Upper lobe of left lung (tissue), 6 donors: ENCODE measurements at regions not wholly inside any gene's neighbourhood (a gene's known extent, or its start where the extent isn't known, plus 50 kb on each side); places are given as distances from the start of the nearest gene placed in this dataset.
"Not testable (repeated sequence)": the region's sequence is repeated elsewhere in the genome, so short reads cannot be mapped to it uniquely, and the experiment has no call there.

Source experiments
- ATAC-seq, 2 donors: fragments of 200-7000 bp; cut with Tn5 transposase; one replicate each; pipeline ENCODE4 v1.9.1; 2022; ENCODE audit warnings: mild to moderate bottlenecking in 2 of 2, moderate library complexity in 2 of 2; ENCODE audit not compliant: low FRiP score in 2 of 2
- DNase-seq, 2 donors: peaks; one replicate each; pipeline ENCODE4 v3.0.0-alpha.2; 2019 to 2020
- H3K27ac ChIP-seq, 4 donors: fragments of 200-600 bp; sonication (generic); one replicate each; pipeline ENCODE4 v1.5.1; 2016 to 2019
- H3K27me3 ChIP-seq, 4 donors: fragments of 200-600 bp; sonication (generic); one replicate each; pipeline ENCODE4 v1.5.1; 2017 to 2019
- H3K36me3 ChIP-seq, 4 donors: fragments of 200-600 bp; sonication (generic); one replicate each; pipeline ENCODE4 v1.5.1; 2016 to 2019
- H3K4me1 ChIP-seq, 4 donors: fragments of 200-600 bp; sonication (generic); one replicate each; pipeline ENCODE4 v1.5.1; 2018 to 2019
- H3K4me3 ChIP-seq, 4 donors: fragments of 200-600 bp; sonication (generic); one replicate each; pipeline ENCODE4 v1.5.1; 2017 to 2019; ENCODE audit warnings: mild to moderate bottlenecking in 2 of 4, moderate library complexity in 1 of 4
- H3K9me3 ChIP-seq, 4 donors: fragments of 200-600 bp; sonication (generic); one replicate each; pipeline ENCODE4 v1.5.1; 2018 to 2019
- EP300 ChIP-seq, 4 donors: sonication (generic); formaldehyde crosslinking; IDR thresholded peaks; one replicate each; pipeline ENCODE4 v1.5.1; 2017; ENCODE audit warnings: antibody characterized with exemption in 4 of 4, control low read depth in 2 of 4
- POLR2A ChIP-seq, 4 donors: fragments of 450-650 bp; IDR thresholded peaks; one replicate each; pipeline ENCODE4 v1.5.1; 2016 to 2017; ENCODE audit warnings: antibody characterized with exemption in 4 of 4, mild to moderate bottlenecking in 2 of 4
- POLR2AphosphoS5 ChIP-seq, 2 donors: sonication (generic); formaldehyde crosslinking; IDR thresholded peaks; one replicate each; pipeline ENCODE4 v1.5.1; 2017; ENCODE audit warnings: antibody characterized with exemption in 2 of 2
- WGBS, 2 donors: methylation state at CpG; one replicate each; pipeline ENCODE4 v1.1.5; 2017 to 2018; 5-methylcytosine and 5-hydroxymethylcytosine counted together
- TF ChIP-seq, protein P1 (sequence below), 6 experiments: fragments of 450-650 bp in 4 of 6; fragments of 200-600 bp in 2 of 6; sonication (generic) in 2 of 6; IDR thresholded peaks; one replicate each; pipeline ENCODE4 v1.5.1; 2016 to 2019; ENCODE audit warnings: antibody characterized with exemption in 6 of 6
- donor health status: DM: no; HTN: no; CAD: no; lungs with moderate emphysema.
- donor health status: DM: no; HTN: yes; CAD: no; lungs with severe emphysema.

DNA sequence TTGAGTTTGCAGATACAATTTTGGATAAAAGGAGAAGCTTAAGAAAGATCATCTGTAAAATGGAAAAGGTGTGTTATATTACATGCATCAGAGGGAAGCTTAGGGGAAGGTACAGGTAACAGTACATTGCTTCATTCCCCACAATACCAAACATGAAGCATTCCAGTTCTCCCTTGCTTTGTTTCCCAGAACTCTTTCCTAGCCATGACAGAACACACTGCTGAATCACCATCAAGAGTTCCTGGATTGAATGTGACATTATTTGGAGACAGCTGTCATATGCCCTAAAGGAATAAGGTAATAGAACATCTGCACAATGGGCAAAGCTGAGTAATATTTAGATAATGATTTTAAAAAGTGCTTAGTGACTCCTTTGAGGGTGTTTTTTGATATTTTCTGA is 303.5 kb upstream of the ST8SIA4 start:
- Histone ChIP-seq H3K9me3 (no peaks in the 10 kb centered on the region), H3K4me1 (no peaks in the 10 kb centered on the region), H3K36me3 (no peaks in the 10 kb centered on the region), H3K27me3 (no peaks in the 10 kb centered on the region), H3K27ac (no peak overlapping the region), H3K4me3 (no peak overlapping the region)
- ATAC-seq (no peak), DNase-seq (no peak)
- TF ChIP-seq, protein P1, sequence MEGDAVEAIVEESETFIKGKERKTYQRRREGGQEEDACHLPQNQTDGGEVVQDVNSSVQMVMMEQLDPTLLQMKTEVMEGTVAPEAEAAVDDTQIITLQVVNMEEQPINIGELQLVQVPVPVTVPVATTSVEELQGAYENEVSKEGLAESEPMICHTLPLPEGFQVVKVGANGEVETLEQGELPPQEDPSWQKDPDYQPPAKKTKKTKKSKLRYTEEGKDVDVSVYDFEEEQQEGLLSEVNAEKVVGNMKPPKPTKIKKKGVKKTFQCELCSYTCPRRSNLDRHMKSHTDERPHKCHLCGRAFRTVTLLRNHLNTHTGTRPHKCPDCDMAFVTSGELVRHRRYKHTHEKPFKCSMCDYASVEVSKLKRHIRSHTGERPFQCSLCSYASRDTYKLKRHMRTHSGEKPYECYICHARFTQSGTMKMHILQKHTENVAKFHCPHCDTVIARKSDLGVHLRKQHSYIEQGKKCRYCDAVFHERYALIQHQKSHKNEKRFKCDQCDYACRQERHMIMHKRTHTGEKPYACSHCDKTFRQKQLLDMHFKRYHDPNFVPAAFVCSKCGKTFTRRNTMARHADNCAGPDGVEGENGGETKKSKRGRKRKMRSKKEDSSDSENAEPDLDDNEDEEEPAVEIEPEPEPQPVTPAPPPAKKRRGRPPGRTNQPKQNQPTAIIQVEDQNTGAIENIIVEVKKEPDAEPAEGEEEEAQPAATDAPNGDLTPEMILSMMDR (IDR thresholded peaks at IDR 0.05): no peak
- TF ChIP-seq EP300 (IDR thresholded peaks at IDR 0.05) (no peak), POLR2AphosphoS5 (IDR thresholded peaks at IDR 0.05) (no peak), POLR2A (IDR thresholded peaks at IDR 0.05) (no peak)

DNA sequence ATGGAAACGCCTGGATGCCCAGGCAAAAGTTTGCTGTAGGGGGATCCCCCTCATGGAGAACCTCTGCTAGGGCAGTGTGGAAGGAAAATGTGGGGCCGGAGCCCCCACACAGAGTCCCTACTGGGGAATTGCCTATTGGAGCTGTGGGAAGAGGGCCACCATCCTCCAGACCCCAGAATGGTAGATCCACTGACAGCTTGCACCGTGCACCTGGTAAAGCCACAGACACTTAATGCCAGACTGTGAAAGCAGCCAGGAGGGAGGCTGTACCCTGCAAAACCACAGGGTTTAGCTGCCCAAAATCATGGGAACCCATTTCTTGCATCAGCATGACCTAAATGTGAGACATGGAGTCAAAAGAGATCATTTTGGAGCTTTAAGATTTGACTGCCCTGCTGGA is 302.0 kb upstream of the ST8SIA4 start:
- H3K4me3 ChIP-seq, H3K9me3 ChIP-seq, DNase-seq, H3K36me3 ChIP-seq, ATAC-seq, H3K4me1 ChIP-seq, H3K27me3 ChIP-seq, H3K27ac ChIP-seq: not testable (repeated sequence)
- WGBS, 2 donors: 82 to 90% methylated on average over 2 to 3 of the region's 3 CpGs

GRCh38 chr5:101180365-101180764 is 277.3 kb upstream of the ST8SIA4 start:
- not testable (repeated sequence) for H3K27me3 ChIP-seq, H3K27ac ChIP-seq, H3K9me3 ChIP-seq, H3K4me3 ChIP-seq, DNase-seq, ATAC-seq, H3K36me3 ChIP-seq, H3K4me1 ChIP-seq
- WGBS, 2 donors: 55 to 75% methylated on average over 3 to 10 of the region's 10 CpGs

DNA sequence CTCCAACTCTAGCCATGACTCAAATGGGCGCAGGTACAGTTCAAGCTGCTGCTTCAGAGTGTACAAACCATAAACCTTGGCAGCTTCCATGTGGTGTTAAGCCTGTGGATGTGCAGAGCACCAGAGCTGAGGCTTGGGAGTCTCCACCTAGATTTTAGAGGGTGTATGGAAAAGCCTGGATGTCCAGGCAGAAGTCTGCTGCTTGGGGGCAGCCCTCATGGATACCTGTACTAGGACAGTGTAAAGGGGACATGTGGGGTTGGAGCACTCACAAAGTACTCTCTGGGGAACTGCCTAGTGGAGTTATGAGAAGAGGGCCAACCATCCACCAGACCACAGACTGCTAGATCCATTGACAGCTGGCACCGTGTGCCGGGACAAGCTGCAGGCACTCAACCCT is 273.5 kb upstream of the ST8SIA4 start:
- 0 to 96% methylated on average over 1 to 3 of the region's 3 CpGs for WGBS, 2 donors
- TF ChIP-seq EP300 (IDR thresholded peaks at IDR 0.05) (no peak), POLR2AphosphoS5 (IDR thresholded peaks at IDR 0.05) (no peak), POLR2A (IDR thresholded peaks at IDR 0.05) (no peak)
- TF ChIP-seq, protein P1 (IDR thresholded peaks at IDR 0.05): no peak

GRCh38 chr5:101174981-101175380 is 271.9 kb upstream of the ST8SIA4 start:
- DNase-seq (no peak), ATAC-seq (no peak)
- WGBS, 2 donors: 54 to 65% methylated on average over 1 of the region's 1 CpG
- no peaks in the 10 kb centered on the region for H3K4me1 ChIP-seq
- TF ChIP-seq, protein P1 (IDR thresholded peaks at IDR 0.05): no peak
- TF ChIP-seq POLR2AphosphoS5 (IDR thresholded peaks at IDR 0.05) (no peak), POLR2A (IDR thresholded peaks at IDR 0.05) (no peak), EP300 (IDR thresholded peaks at IDR 0.05) (no peak)
- no peaks in the 10 kb centered on the region for H3K27me3 ChIP-seq
- no peak overlapping the region for H3K27ac ChIP-seq
- H3K4me3 ChIP-seq: no peak overlapping the region
- peaks cover 0 to 8% (median 6%) of the 10 kb centered on the region in 4 donors for H3K9me3 ChIP-seq
- no peaks in the 10 kb centered on the region for H3K36me3 ChIP-seq

More for the DNA sequence above, 273.5 kb upstream of the ST8SIA4 start:
- no peaks in the 10 kb centered on the region for H3K4me1 ChIP-seq
- no peaks in the 10 kb centered on the region for H3K36me3 ChIP-seq
- no peak overlapping the region for H3K4me3 ChIP-seq
- H3K27ac ChIP-seq: no peak overlapping the region
- H3K9me3 ChIP-seq: peaks cover 0 to 8% (median 6%) of the 10 kb centered on the region in 4 donors
- H3K27me3 ChIP-seq: no peaks in the 10 kb centered on the region
- DNase-seq (no peak), ATAC-seq (peak in 1 of 2 donors; percentile 15)

DNA sequence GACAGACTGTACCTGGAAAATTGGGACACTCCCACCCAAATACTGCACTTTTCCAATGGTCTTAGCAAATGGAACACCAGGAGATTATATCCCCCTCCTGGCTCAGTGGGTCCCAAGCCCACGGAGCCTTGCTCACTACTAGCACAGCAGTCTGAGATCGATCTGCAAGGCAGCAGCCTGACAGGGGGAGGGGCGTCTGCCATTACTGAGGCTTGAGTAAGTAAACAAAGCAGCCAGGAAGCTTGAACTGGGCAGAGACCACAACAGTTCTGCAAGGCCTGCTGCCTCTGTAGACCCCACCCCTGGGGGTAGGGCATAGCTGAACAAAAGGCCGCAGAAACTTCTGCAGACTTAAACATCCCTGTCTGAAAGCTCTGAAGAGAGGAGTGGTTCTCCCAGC is 260.0 kb upstream of the ST8SIA4 start:
- H3K4me1 ChIP-seq: no peaks in the 10 kb centered on the region
- no peaks in the 10 kb centered on the region for H3K9me3 ChIP-seq
- ATAC-seq (no peak), DNase-seq (no peak)
- WGBS, 2 donors: 69% methylated on average over 4 of the region's 4 CpGs; no CpG with 5 or more reads in 1 of the 2 donors
- H3K27ac ChIP-seq: no peak overlapping the region
- H3K36me3 ChIP-seq: no peaks in the 10 kb centered on the region
- no peak overlapping the region for H3K4me3 ChIP-seq
- TF ChIP-seq EP300 (IDR thresholded peaks at IDR 0.05) (no peak), POLR2AphosphoS5 (IDR thresholded peaks at IDR 0.05) (no peak), POLR2A (IDR thresholded peaks at IDR 0.05) (no peak)
- TF ChIP-seq, protein P1 (IDR thresholded peaks at IDR 0.05): no peak
- no peaks in the 10 kb centered on the region for H3K27me3 ChIP-seq
